ENCODE measurements at regions not wholly inside any gene's neighbourhood (a gene's known extent, or its start where the extent isn't known, plus 50 kb on each side); places are given as distances from the start of the nearest gene placed in this dataset.

DNA sequence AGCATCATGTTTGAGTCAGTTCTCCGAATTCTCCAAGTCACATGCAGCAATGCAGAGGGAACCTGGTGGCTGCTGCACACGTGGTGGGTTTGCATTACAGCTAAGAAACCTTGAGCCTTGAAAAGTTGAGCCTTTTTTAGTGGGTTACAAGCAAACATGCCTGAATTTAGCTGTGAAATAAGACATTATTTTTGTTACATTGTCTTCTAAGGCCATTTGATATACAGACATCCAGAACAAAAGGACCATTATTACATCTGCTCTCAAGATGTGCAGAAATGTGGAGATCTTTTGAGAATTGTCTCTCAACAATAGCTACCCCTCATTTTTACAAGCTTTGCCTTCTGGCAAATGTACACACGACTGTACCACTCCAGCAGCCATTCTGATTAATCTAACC, 720.5 kb upstream of the SLC35B3 start:
- Histone ChIP-seq H3K36me3 (no peaks in the 10 kb centered on the region), H3K4me3 (no peak overlapping the region), H3K27ac (no peak overlapping the region), H3K27me3 (ENCODE audit: low read depth) (no peaks in the 10 kb centered on the region), H3K9me3 (no peaks in the 10 kb centered on the region), H3K4me1 (no peaks in the 10 kb centered on the region)
- no peak for ATAC-seq
- intact Hi-C loops (cut with DNase I), result no loop called here
- TF ChIP-seq, protein P1, sequence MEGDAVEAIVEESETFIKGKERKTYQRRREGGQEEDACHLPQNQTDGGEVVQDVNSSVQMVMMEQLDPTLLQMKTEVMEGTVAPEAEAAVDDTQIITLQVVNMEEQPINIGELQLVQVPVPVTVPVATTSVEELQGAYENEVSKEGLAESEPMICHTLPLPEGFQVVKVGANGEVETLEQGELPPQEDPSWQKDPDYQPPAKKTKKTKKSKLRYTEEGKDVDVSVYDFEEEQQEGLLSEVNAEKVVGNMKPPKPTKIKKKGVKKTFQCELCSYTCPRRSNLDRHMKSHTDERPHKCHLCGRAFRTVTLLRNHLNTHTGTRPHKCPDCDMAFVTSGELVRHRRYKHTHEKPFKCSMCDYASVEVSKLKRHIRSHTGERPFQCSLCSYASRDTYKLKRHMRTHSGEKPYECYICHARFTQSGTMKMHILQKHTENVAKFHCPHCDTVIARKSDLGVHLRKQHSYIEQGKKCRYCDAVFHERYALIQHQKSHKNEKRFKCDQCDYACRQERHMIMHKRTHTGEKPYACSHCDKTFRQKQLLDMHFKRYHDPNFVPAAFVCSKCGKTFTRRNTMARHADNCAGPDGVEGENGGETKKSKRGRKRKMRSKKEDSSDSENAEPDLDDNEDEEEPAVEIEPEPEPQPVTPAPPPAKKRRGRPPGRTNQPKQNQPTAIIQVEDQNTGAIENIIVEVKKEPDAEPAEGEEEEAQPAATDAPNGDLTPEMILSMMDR (IDR thresholded peaks at IDR 0.05), result no peak
- DNase-seq, result no peak

DNA sequence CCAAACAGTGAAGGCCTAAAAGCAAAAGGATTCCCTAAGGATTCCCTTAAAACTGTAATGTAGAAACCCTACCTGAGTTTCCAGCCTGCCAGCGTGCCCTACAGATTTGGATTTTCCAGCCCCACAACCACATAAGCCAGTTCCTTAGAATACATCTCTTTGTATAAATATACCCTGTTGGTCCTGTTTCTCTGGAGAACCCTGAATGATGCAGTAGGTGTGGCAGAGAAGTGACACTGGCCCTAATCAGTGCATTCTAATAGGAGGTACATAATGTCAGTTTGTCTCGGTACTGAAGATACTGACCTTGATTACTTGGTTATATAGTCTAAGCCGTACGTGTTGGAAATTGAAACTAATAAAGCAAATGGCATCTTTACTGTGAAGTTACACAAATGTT, 707.8 kb upstream of the SLC35B3 start:
- TF ChIP-seq, protein P1 (IDR thresholded peaks at IDR 0.05), result no peak
- Histone ChIP-seq H3K4me3 (no peak overlapping the region), H3K4me1 (peaks cover 5% of the 10 kb centered on the region), H3K27me3 (ENCODE audit: low read depth) (no peaks in the 10 kb centered on the region), H3K36me3 (no peaks in the 10 kb centered on the region), H3K9me3 (no peaks in the 10 kb centered on the region), H3K27ac (no peak overlapping the region)
- intact Hi-C loops (cut with DNase I), result no loop called here
- no peak for ATAC-seq
- no peak for DNase-seq

DNA sequence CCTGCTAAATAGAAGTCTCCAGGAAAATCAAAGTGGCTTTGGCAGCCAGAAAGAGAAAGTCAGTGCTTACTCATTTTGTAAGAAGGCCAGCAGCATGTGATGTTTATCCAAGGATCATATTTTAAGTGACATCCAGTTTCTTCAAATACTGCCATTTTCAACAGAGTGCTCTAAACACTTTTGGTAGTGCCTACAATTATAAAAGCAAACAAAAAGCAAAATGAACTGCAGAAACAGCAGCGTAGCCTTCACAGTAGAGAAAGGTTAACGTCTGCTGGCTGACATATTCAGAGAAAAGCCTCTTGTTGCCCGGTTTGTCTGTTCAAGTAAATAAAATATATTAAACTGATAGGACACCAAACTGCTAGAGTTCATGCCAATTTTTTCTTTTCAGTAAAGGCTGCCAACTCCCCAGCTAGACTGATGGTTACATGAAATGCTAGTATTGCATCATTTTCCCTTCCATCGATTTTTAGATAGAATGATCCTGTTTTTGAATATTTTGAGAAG, 705.7 kb upstream of the SLC35B3 start:
- no peak for DNase-seq
- H3K27ac ChIP-seq, result no peak overlapping the region

DNA sequence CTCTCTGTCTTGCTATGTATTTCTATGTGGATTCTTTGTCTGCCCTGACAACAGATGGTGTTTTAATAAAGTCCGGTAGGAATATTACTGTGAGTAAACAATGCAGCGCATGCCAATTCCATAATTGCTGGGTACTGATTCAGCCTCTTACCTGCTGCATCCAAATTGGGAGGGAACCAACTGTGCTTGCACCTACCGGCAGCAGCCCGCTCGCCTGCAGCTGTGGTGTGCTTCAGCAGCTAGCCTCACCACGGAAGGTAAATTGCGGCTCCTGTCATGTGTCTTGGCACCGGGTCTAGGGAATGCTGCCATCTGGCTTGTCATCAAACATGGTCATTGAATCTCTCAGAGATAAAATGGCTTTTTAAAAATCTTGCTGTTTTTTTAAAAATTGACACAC, 704.8 kb upstream of the SLC35B3 start:
- Histone ChIP-seq H3K36me3 (no peaks in the 10 kb centered on the region), H3K27me3 (ENCODE audit: low read depth) (no peaks in the 10 kb centered on the region), H3K4me1 (peaks cover 5% of the 10 kb centered on the region), H3K9me3 (no peaks in the 10 kb centered on the region), H3K4me3 (no peak overlapping the region), H3K27ac (no peak overlapping the region)
- peak; percentile 44 for DNase-seq
- TF ChIP-seq, protein P1 (IDR thresholded peaks at IDR 0.05), result no peak
- peak; percentile 54 to 61 for ATAC-seq
- intact Hi-C loops (cut with DNase I), result no loop called here

More for the DNA sequence above, 705.7 kb upstream of the SLC35B3 start:
- H3K4me3 ChIP-seq, result no peak overlapping the region
- TF ChIP-seq, protein P1 (IDR thresholded peaks at IDR 0.05), result no peak
- H3K9me3 ChIP-seq, result no peaks in the 10 kb centered on the region
- no peaks in the 10 kb centered on the region for H3K27me3 ChIP-seq (ENCODE audit: low read depth)
- intact Hi-C loops (cut with DNase I), result no loop called here
- H3K4me1 ChIP-seq, result peaks cover 5% of the 10 kb centered on the region
- no peaks in the 10 kb centered on the region for H3K36me3 ChIP-seq
- ATAC-seq, result peak in 1 of 2 donors; percentile 42

DNA sequence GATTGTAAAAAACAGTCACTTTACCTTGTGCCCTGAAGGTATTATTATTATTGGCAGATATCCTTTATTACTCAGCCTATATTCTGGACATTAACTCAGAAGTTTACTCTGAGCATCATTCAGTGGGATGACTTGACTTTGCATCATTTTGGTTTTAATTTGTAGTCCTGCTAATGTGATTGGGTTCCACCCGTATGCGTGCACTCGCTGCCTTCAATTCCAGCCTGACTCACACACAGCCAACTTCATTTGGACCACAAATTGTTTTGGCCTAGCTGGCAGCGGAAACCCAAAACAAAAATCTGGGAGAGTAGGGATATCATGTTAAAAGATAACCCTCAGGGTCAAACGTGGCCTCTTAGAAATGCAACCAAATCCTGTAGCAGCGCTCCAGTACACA, 704.4 kb upstream of the SLC35B3 start:
- Histone ChIP-seq H3K27me3 (ENCODE audit: low read depth) (no peaks in the 10 kb centered on the region), H3K4me3 (no peak overlapping the region), H3K36me3 (no peaks in the 10 kb centered on the region), H3K9me3 (no peaks in the 10 kb centered on the region), H3K27ac (no peak overlapping the region), H3K4me1 (peaks cover 5% of the 10 kb centered on the region)
- TF ChIP-seq, protein P1 (IDR thresholded peaks at IDR 0.05), result no peak
- DNase-seq (no peak), ATAC-seq (no peak)
- intact Hi-C loops (cut with DNase I), result no loop called here

DNA sequence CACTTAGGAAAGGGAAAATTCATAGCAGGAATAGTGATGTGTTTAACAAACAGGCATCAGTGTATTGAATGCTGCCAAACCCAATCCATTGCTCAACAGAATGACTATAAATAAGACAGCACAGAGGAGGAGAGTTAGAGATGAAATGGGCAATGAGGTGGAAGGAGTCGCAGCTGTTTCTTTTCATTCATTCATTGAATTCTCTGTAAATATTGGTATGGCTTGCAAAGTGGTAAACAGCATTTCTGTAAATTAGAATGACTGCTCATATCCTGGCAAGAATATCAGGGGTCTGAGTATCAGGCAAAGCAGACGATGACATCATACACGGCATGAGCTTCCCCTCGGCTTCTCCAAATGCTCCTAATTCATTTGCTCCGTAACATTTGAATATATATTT, 703.6 kb upstream of the SLC35B3 start:
- DNase-seq (no peak), ATAC-seq (no peak)
- Histone ChIP-seq H3K4me3 (no peak overlapping the region), H3K27me3 (ENCODE audit: low read depth) (no peaks in the 10 kb centered on the region), H3K27ac (no peak overlapping the region), H3K36me3 (no peaks in the 10 kb centered on the region), H3K9me3 (no peaks in the 10 kb centered on the region), H3K4me1 (peaks cover 5% of the 10 kb centered on the region)
- TF ChIP-seq, protein P1 (IDR thresholded peaks at IDR 0.05), result no peak
- intact Hi-C loops (cut with DNase I), result no loop called here

Measured in lower lobe of right lung (tissue), 2 donors.